ENCODE measurements at regions not wholly inside any gene's neighbourhood (a gene's known extent, or its start where the extent isn't known, plus 50 kb on each side); places are given as distances from the start of the nearest gene placed in this dataset.
"Not testable (repeated sequence)": the region's sequence is repeated elsewhere in the genome, so short reads cannot be mapped to it uniquely, and the experiment has no call there.

GRCh38 chr4:171348090-171348489 lies 465.1 kb upstream of the GALNTL6 start:
- DNase-seq (ENCODE audit: low read depth) = no peak

- no peak for DNase-seq (ENCODE audit: low read depth)
Measured at GRCh38 chr4:171342646-171343045, 470.6 kb upstream of the GALNTL6 start.

DNA sequence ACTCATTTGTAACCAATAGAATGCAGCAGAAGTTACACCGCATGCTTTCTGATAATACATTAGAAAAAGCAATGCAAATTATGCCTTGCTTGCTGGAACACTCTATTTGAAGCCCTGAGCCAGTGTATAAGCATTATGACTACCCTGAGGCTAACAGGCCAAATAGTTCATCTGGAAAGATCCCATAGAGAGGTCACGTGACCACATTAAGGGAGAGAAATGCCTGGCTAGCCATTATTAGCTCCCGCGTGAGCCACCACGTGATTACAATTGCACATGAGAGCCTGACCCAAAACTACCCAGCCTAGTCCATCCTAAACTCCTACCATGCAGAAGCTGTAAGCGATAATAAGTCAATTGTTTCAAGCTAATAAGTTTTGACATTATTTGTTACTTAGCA lies 472.9 kb upstream of the GALNTL6 start:
- DNase-seq (ENCODE audit: low read depth) = no peak

DNA sequence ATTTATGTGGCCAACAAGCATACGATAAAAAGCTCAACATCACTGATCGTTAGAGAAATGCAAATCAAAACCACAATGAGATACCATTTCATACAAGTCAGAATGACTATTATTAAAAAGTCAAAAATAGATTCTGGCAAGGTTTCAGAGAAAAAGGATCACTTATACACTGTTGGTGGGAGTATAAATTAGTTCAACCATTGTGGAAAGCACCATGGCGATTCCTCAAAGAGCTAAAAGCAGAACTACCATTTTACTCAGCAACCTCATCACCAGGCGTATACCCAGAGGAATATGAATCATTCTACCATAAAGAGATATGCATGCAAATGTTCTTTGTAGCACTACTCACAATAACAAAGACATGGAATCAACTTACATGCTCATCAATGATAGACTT lies 478.7 kb upstream of the GALNTL6 start:
- no peak for DNase-seq (ENCODE audit: low read depth)

DNA sequence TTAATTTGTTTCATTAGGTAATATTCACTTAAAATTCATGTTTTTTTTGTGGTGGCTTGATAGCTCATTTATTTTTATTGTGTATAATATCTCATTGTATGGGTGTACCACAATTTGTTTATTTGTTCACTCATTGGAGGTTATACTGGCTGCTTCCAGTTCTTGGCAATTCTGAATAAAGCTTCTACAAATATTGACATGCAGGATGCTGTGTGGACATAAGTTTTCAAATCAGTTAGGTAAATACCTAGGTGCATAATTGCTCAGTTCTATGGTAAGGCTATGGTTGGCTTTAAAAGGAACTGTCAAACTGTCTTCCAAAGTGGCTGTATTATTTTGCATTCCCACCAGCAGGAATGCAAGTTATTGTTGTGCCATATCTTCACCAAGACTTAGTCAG lies 504.5 kb upstream of the GALNTL6 start:
- DNase-seq (ENCODE audit: low read depth) = no peak

- not testable (repeated sequence) for DNase-seq (ENCODE audit: low read depth)
Measured at GRCh38 chr4:171298048-171298718, 515.0 kb upstream of the GALNTL6 start.

DNA sequence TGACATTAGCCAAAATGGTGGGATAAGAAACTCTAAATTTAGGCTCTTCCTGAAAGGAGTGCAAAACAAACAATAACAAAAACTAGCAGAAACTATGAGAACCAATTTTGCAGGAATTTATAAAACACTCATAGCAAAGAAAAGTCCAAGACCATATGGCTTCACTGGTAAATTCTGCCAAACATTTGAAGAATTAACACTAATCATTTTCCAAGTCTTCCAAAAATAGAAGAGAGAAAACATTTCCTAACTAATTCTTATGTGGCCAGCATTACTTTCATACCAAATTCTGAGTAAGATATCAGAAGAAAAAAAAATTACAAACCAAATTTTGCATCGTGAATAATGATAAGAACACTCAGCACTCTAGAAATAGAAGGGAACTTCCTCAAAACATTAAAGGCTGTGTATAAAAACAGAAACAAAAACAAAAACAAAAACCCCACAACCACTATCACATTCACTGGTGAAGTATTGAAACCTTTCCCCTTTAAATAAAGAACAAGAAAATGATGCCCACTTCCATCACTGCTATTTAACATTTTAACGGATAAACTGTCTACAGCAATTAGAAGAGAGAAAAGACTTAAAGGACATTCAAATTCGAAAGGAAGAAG lies 524.3 kb upstream of the GALNTL6 start:
- DNase-seq (ENCODE audit: low read depth) = no peak

GRCh38 chr4:171281359-171281758 lies 531.8 kb upstream of the GALNTL6 start:
- DNase-seq (ENCODE audit: low read depth) = no peak

DNA sequence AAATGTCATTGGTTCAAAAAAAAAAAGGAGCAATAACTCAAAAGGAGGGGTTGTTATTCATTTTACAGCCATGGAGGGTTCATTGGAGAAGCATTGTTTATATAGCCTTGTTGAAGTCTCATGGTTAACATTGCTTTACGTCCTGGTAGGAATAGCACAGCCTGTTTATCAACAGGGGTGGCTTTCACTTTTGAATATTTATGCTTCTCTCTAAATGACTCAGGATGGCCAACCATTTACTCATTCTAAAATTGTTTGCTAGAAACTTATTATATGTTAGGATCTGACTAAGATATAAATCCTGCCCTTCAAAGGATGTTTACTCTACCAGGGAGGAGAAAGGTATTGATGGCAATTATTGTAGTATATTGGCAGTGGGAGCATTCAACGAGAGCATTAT lies 534.1 kb upstream of the GALNTL6 start:
- DNase-seq (ENCODE audit: low read depth) = no peak

- DNase-seq (ENCODE audit: low read depth) = no peak
Measured at GRCh38 chr4:171266671-171267070, 546.5 kb upstream of the GALNTL6 start.

DNA sequence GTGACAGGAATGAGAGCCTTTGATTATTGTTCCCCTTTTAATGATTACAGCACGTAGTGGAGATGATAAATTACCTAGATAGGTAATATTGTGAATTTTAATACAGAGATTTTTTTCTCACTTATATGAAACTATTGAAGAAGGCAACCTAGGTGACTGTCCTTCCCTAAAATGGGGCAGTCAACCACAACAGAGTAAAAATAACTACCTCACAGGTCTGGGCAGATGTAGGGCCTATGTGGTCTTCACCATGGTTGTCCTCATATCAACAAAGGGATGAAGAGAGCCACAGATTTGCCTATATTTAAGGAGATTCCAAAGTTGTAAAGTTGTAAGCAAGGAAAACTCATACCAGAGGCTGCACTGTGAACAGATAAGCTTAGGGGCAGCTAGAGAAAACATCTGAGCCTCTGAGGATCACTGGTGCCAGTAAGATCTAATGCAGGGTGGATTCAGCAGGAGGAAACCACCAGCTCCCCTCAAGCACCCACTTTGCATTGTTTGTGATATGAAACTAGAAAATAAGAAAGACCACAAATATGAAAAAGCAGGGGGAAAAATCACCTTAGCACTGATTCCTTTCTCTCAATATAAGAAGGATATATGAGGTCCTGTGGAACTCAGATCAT lies 547.9 kb upstream of the GALNTL6 start:
- DNase-seq (ENCODE audit: low read depth) = no peak

GRCh38 chr4:171256223-171256622 lies 557.0 kb upstream of the GALNTL6 start:
- DNase-seq (ENCODE audit: low read depth) = no peak

GRCh38 chr4:171246948-171247347 lies 566.3 kb upstream of the GALNTL6 start:
- no peak for DNase-seq (ENCODE audit: low read depth)

DNA sequence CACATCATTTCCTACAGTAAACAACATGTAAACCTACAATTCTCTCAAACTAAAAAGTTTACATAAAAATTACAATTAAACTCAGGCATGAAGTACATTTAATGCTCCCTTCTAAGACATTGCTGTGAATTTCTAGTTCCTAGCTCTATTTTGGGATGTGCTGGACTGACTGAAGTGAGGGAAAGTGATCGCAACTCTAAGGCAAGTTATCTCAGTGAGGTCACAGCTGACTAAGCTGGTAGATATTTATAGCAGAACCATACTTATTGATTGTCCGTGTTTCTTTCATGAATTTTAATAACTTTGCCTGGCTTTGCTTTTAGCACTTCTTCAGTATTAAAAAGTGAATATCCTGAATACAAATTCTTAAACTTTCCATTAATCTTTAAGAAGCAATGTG lies 570.4 kb upstream of the GALNTL6 start:
- DNase-seq (ENCODE audit: low read depth) = no peak

DNA sequence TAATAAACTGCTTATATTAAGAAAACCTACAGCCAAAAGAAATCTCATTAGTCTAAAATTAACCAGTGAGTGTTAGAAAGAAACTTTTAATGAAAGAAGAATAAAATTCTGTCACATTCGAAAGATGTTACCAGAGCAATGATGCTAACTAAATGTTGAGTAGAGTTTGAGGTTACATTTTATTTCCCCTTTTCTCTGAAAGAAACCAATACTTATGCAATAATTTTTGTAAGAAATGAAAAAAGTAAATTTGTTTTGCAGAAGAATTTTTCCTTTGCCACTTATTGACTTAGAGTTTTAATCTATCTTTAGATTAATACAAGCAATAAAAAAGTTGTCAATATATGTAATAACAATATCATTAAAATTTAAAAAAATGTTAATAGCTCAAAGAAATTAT lies 574.0 kb upstream of the GALNTL6 start:
- DNase-seq (ENCODE audit: low read depth) = no peak

- no peak for DNase-seq (ENCODE audit: low read depth)
Measured at GRCh38 chr4:171235521-171235920, 577.7 kb upstream of the GALNTL6 start.

- DNase-seq (ENCODE audit: low read depth) = not testable (repeated sequence)
Measured at GRCh38 chr4:171229354-171229753, 583.9 kb upstream of the GALNTL6 start.

DNA sequence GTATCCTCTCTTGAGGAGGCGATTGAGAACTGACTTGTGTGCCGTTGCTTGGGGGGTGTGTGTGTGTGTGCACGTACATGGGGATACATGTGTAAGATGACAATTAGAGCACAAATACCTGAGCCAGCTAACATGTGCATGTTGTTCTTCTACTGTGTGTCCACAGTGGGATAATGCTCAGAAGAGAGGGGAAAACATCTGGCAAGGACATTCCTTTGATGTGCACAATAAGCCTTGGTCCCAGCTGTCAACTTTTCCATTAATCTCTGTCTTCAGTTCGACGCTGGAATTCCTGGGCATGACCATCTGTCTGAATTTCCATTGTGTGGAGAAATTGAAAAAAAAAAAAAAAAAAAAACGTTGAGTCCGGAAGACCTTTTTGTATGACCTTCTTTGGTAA lies 592.0 kb upstream of the GALNTL6 start:
- DNase-seq (ENCODE audit: low read depth) = no peak

GRCh38 chr4:171203425-171203824 lies 609.8 kb upstream of the GALNTL6 start:
- no peak for DNase-seq (ENCODE audit: low read depth)

GRCh38 chr4:171202908-171203307 lies 610.3 kb upstream of the GALNTL6 start:
- no peak for DNase-seq (ENCODE audit: low read depth)

DNA sequence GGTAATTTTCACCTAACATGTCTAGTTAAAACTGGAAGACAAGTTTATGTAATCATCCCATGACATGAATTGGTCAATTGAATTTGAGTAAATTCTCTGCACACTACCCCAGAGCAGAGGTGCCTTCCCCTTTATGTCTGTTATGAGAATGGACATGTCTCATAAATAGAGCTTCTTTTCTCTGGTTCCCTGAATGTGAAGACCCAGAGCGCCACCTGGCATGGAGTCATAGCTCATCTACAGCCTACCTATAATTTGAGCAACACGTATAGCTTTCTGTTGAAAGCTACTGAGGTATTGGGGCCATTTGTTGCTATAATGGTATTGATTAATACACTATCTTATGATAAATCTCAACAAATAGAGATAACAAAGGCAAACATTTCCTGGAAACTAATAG lies 626.5 kb upstream of the GALNTL6 start:
- no peak for DNase-seq (ENCODE audit: low read depth)

GRCh38 chr4:171181090-171181489 lies 632.1 kb upstream of the GALNTL6 start:
- no peak for DNase-seq (ENCODE audit: low read depth)

- no peak for DNase-seq (ENCODE audit: low read depth)
Measured at GRCh38 chr4:171170671-171171070, 642.5 kb upstream of the GALNTL6 start.

- no peak for DNase-seq (ENCODE audit: low read depth)
Measured at GRCh38 chr4:171169396-171169795, 643.8 kb upstream of the GALNTL6 start.

All from amniotic epithelial cell (primary cell).